Stomach smooth muscle (tissue), 2 donors: ENCODE measurements at regions not wholly inside any gene's neighbourhood (a gene's known extent, or its start where the extent isn't known, plus 50 kb on each side); places are given as distances from the start of the nearest gene placed in this dataset.

Experiments used
- H3K27ac ChIP-seq: one replicate; pipeline ENCODE4 v1.7.0; 2013; ENCODE audit warnings: mild to moderate bottlenecking, low read length, inconsistent platforms
- H3K27me3 ChIP-seq, 2 donors: one replicate each; pipeline ENCODE4 v1.7.0; 2013; ENCODE audit warnings: low read length in 2 of 2; ENCODE audit not compliant: insufficient read depth in 2 of 2, control insufficient read depth in 1 of 2
- H3K36me3 ChIP-seq, 2 donors: one replicate each; pipeline ENCODE4 v1.7.0; 2013; ENCODE audit warnings: low read length in 2 of 2; ENCODE audit not compliant: control insufficient read depth in 2 of 2, insufficient read depth in 2 of 2
- H3K4me1 ChIP-seq: one replicate; pipeline ENCODE4 v1.7.0; 2013; ENCODE audit warnings: low read length; ENCODE audit not compliant: control insufficient read depth, insufficient read depth
- H3K4me3 ChIP-seq, 2 donors: one replicate each; pipeline ENCODE4 v1.7.0; 2013; ENCODE audit warnings: low read length in 2 of 2
- H3K9ac ChIP-seq, 2 donors: one replicate each; pipeline ENCODE4 v1.7.0; 2013; ENCODE audit warnings: low read length in 2 of 2, mild to moderate bottlenecking in 1 of 2
- H3K9me3 ChIP-seq, 2 donors: one replicate each; pipeline ENCODE4 v1.7.0; 2013; ENCODE audit warnings: low read length in 2 of 2; ENCODE audit not compliant: control insufficient read depth in 2 of 2
- donor health status: healthy.
- donor health status: Pancreatic carcinoma.

- Histone ChIP-seq H3K4me1 (no peaks in the 10 kb centered on the region), H3K36me3 (no peaks in the 10 kb centered on the region), H3K27ac (no peak overlapping the region), H3K27me3 (no peaks in the 10 kb centered on the region), H3K9ac (no peak overlapping the region), H3K4me3 (no peak overlapping the region), H3K9me3 (no peaks in the 10 kb centered on the region)
These were observed 828.2 kb upstream of the FOXG1 start for GRCh38 chr14:27938392-27938791.

- Histone ChIP-seq H3K9ac (no peak overlapping the region), H3K27ac (no peak overlapping the region), H3K4me3 (no peak overlapping the region), H3K27me3 (no peaks in the 10 kb centered on the region), H3K4me1 (no peaks in the 10 kb centered on the region), H3K36me3 (no peaks in the 10 kb centered on the region), H3K9me3 (no peaks in the 10 kb centered on the region)
These were observed 821.1 kb upstream of the FOXG1 start for GRCh38 chr14:27945512-27945911.

GRCh38 chr14:27958757-27959156 is 807.8 kb upstream of the FOXG1 start:
- H3K4me3 ChIP-seq, result no peak overlapping the region
- H3K9me3 ChIP-seq, result peaks cover 2 to 4% of the 10 kb centered on the region in 2 donors
- H3K36me3 ChIP-seq, result no peaks in the 10 kb centered on the region
- H3K4me1 ChIP-seq, result no peaks in the 10 kb centered on the region
- no peaks in the 10 kb centered on the region for H3K27me3 ChIP-seq
- H3K27ac ChIP-seq, result no peak overlapping the region
- H3K9ac ChIP-seq, result no peak overlapping the region

GRCh38 chr14:27995691-27996090 is 770.9 kb upstream of the FOXG1 start:
- Histone ChIP-seq H3K27ac (no peak overlapping the region), H3K9me3 (no peaks in the 10 kb centered on the region), H3K36me3 (no peaks in the 10 kb centered on the region), H3K4me1 (no peaks in the 10 kb centered on the region), H3K9ac (no peak overlapping the region), H3K27me3 (no peaks in the 10 kb centered on the region), H3K4me3 (no peak overlapping the region)

- Histone ChIP-seq H3K4me1 (no peaks in the 10 kb centered on the region), H3K9me3 (peaks cover 0 to 2% of the 10 kb centered on the region in 2 donors), H3K36me3 (no peaks in the 10 kb centered on the region), H3K4me3 (no peak overlapping the region), H3K9ac (no peak overlapping the region), H3K27me3 (no peaks in the 10 kb centered on the region), H3K27ac (no peak overlapping the region)
These were observed 765.6 kb upstream of the FOXG1 start for GRCh38 chr14:28001002-28001401.

- no peaks in the 10 kb centered on the region for H3K4me1 ChIP-seq
- H3K9me3 ChIP-seq, result no peaks in the 10 kb centered on the region
- no peak overlapping the region for H3K9ac ChIP-seq
- no peaks in the 10 kb centered on the region for H3K27me3 ChIP-seq
- H3K4me3 ChIP-seq, result no peak overlapping the region
- no peak overlapping the region for H3K27ac ChIP-seq
- H3K36me3 ChIP-seq, result no peaks in the 10 kb centered on the region
These were observed 753.8 kb upstream of the FOXG1 start for GRCh38 chr14:28012629-28013415.

- Histone ChIP-seq H3K4me3 (no peak overlapping the region), H3K27me3 (no peaks in the 10 kb centered on the region), H3K9ac (no peak overlapping the region), H3K36me3 (no peaks in the 10 kb centered on the region), H3K27ac (no peak overlapping the region), H3K9me3 (no peaks in the 10 kb centered on the region), H3K4me1 (no peaks in the 10 kb centered on the region)
These were observed 746.5 kb upstream of the FOXG1 start for GRCh38 chr14:28020112-28020511.

GRCh38 chr14:28023853-28024252 is 742.7 kb upstream of the FOXG1 start:
- Histone ChIP-seq H3K4me3 (no peak overlapping the region), H3K27ac (no peak overlapping the region), H3K36me3 (no peaks in the 10 kb centered on the region), H3K4me1 (no peaks in the 10 kb centered on the region), H3K9me3 (no peaks in the 10 kb centered on the region), H3K27me3 (no peaks in the 10 kb centered on the region), H3K9ac (no peak overlapping the region)

- H3K27ac ChIP-seq, result no peak overlapping the region
- H3K4me3 ChIP-seq, result no peak overlapping the region
- no peaks in the 10 kb centered on the region for H3K4me1 ChIP-seq
- no peaks in the 10 kb centered on the region for H3K36me3 ChIP-seq
- H3K9me3 ChIP-seq, result no peaks in the 10 kb centered on the region
- H3K9ac ChIP-seq, result no peak overlapping the region
- H3K27me3 ChIP-seq, result no peaks in the 10 kb centered on the region
These were observed 714.3 kb upstream of the FOXG1 start for GRCh38 chr14:28052251-28052650.

- H3K27ac ChIP-seq, result no peak overlapping the region
- no peaks in the 10 kb centered on the region for H3K9me3 ChIP-seq
- no peak overlapping the region for H3K9ac ChIP-seq
- no peaks in the 10 kb centered on the region for H3K27me3 ChIP-seq
- no peak overlapping the region for H3K4me3 ChIP-seq
- H3K36me3 ChIP-seq, result no peaks in the 10 kb centered on the region
- H3K4me1 ChIP-seq, result no peaks in the 10 kb centered on the region
These were observed 711.6 kb upstream of the FOXG1 start for GRCh38 chr14:28055008-28055407.
